HCT116 (cell line): ENCODE measurements at regions not wholly inside any gene's neighbourhood (a gene's known extent, or its start where the extent isn't known, plus 50 kb on each side); places are given as distances from the start of the nearest gene placed in this dataset.

Experiments used
- ATAC-seq: fragments of 200-7000 bp; cut with Tn5 transposase; 2 replicates; pipeline ENCODE4 v1.9.1; 2020; ENCODE audit warnings: mild to moderate bottlenecking, moderate library complexity
- BruUV-seq: library from RNA; stranded (reverse); fragments of 400-500 nt; replicated peaks from 2 replicates; lab custom pipeline; 2021; lab: Mats Ljungman, UMichigan
- CTCF ChIA-PET: fragments of 300-600 bp; sonication (Branson Sonifier 250); formaldehyde crosslinking; loops from one replicate; lab custom pipeline; 2021; ENCODE audit warnings: antibody characterized with exemption; lab: Charles Lee
- POLR2A ChIA-PET: fragments of 300-600, 350-600 bp; sonication (Branson Sonifier 250); formaldehyde crosslinking; loops from one replicate; lab custom pipeline; 2021; ENCODE audit warnings: antibody characterized with exemption; lab: Charles Lee
- RAD21 ChIA-PET, 2 experiments: fragments of 300-600 bp; sonication (Branson Sonifier 250); formaldehyde crosslinking; loops; one replicate each; lab custom pipeline; 2023; ENCODE audit warnings: low total read pairs in 2 of 2; ENCODE audit not compliant: uncharacterized antibody in 2 of 2, unreplicated experiment in 2 of 2, low non-redundant PET in 1 of 2; lab: Charles Lee
- DNase-seq: peaks from one replicate; pipeline ENCODE4 v3.0.0-alpha.2; 2010; ENCODE audit warnings: low read depth, low spot score
- H2AFZ ChIP-seq: fragments of 200-600 bp; shearing (Covaris generic), sonication (generic); 2 replicates; pipeline ENCODE4 v1.6.1; 2017; ENCODE audit warnings: low read depth, mixed run types, mixed read lengths, antibody characterized with exemption, low read length; ENCODE audit not compliant: poor library complexity, severe bottlenecking
- H3K27ac ChIP-seq: 2 replicates; pipeline ENCODE4 v1.5.1; 2012; ENCODE audit warnings: low read depth, low read length
- H3K27me3 ChIP-seq: fragments of 200-600 bp; sonication (generic); 2 replicates; pipeline ENCODE4 v1.6.1; 2016; ENCODE audit warnings: mixed run types, low read length, mixed read lengths; ENCODE audit not compliant: insufficient read depth
- H3K36me3 ChIP-seq, 2 experiments: fragments of 200-500 bp in 1 of 2; fragments of 200-600 bp in 1 of 2; sonication (Bioruptor generic) in 1 of 2; sonication (generic) in 1 of 2; 2 replicates each; pipeline versions ENCODE4 v1.5.1 to v1.6.1; 2014 to 2016; ENCODE audit warnings: low read length in 2 of 2, inconsistent platforms in 1 of 2, mixed read lengths in 1 of 2, mixed run types in 1 of 2; ENCODE audit not compliant: insufficient read depth in 2 of 2, control insufficient read depth in 1 of 2
- H3K4me1 ChIP-seq, 2 experiments: fragments of 200-600 bp in 1 of 2; sonication (generic) in 1 of 2; 2 replicates each; pipeline versions ENCODE4 v1.5.1 to v1.6.1; 2012 to 2017; ENCODE audit warnings: low read length in 2 of 2, inconsistent platforms in 1 of 2, mild to moderate bottlenecking in 1 of 2, mixed read lengths in 1 of 2, mixed run types in 1 of 2, moderate library complexity in 1 of 2; ENCODE audit not compliant: insufficient read depth in 2 of 2, control insufficient read depth in 1 of 2
- H3K4me2 ChIP-seq: fragments of 200-600 bp; sonication (generic); 2 replicates; pipeline ENCODE4 v1.6.1; 2017; ENCODE audit warnings: mixed run types, low read length, mixed read lengths
- H3K4me3 ChIP-seq, 2 experiments: fragments of 200-600 bp in 1 of 2; sonication (generic) in 1 of 2; replicated peaks in 1 of 2; 2 replicates each; pipeline ENCODE4 v1.5.1; 2011 to 2016; ENCODE audit warnings: low read length in 2 of 2, control low read depth in 1 of 2, low read depth in 1 of 2, mild to moderate bottlenecking in 1 of 2, mixed read lengths in 1 of 2, mixed run types in 1 of 2
- H3K79me2 ChIP-seq: fragments of 200-600 bp; sonication (generic); 2 replicates; pipeline ENCODE4 v1.6.1; 2017; ENCODE audit warnings: mild to moderate bottlenecking, mixed run types, low read length, moderate library complexity, mixed read lengths; ENCODE audit not compliant: insufficient read depth
- H3K9ac ChIP-seq: fragments of 200-600 bp; sonication (generic); 2 replicates; pipeline ENCODE4 v1.6.1; 2016; ENCODE audit warnings: low read length, mixed read lengths
- H3K9me2 ChIP-seq: fragments of 200-600 bp; sonication (generic), shearing (Covaris generic); 2 replicates; pipeline ENCODE4 v1.6.1; 2017; ENCODE audit warnings: mixed run types, mild to moderate bottlenecking, moderate library complexity; ENCODE audit not compliant: insufficient read depth
- H3K9me3 ChIP-seq, 2 experiments: fragments of 200-500 bp in 1 of 2; fragments of 200-600 bp in 1 of 2; sonication (Bioruptor generic) in 1 of 2; sonication (generic) in 1 of 2; 2 replicates each; pipeline ENCODE4 v1.6.1; 2014 to 2017; ENCODE audit warnings: low read length in 2 of 2, mixed read lengths in 2 of 2, inconsistent platforms in 1 of 2, low read depth in 1 of 2, mild to moderate bottlenecking in 1 of 2, mixed run types in 1 of 2, moderate library complexity in 1 of 2; ENCODE audit not compliant: control insufficient read depth in 1 of 2, insufficient read depth in 1 of 2
- H4K20me1 ChIP-seq: fragments of 200-600 bp; sonication (generic), shearing (Covaris generic); 2 replicates; pipeline ENCODE4 v1.6.1; 2017; ENCODE audit warnings: mixed run types, mild to moderate bottlenecking, moderate library complexity; ENCODE audit not compliant: insufficient read depth
- ATF3 ChIP-seq: IDR thresholded peaks from 2 replicates; pipeline ENCODE4 v1.6.1; 2012
- CBX3 ChIP-seq: IDR thresholded peaks from 2 replicates; pipeline ENCODE4 v1.6.1; 2012; ENCODE audit warnings: low read depth
- CTCF ChIP-seq, 3 experiments: fragments of 200-600 bp in 1 of 3; sonication (generic) in 1 of 3; IDR thresholded peaks in 2 of 3; conservative IDR thresholded peaks in 1 of 3; 2 replicates each; pipeline ENCODE4 v1.5.1; 2012 to 2017; ENCODE audit warnings: low read depth in 2 of 3, low read length in 2 of 3, antibody characterized with exemption in 1 of 3, borderline replicate concordance in 1 of 3, control low read depth in 1 of 3, mild to moderate bottlenecking in 1 of 3, mixed read lengths in 1 of 3, mixed run types in 1 of 3, moderate library complexity in 1 of 3; ENCODE audit not compliant: insufficient read depth in 1 of 3
- EGR1 ChIP-seq: IDR thresholded peaks from 2 replicates; pipeline ENCODE4 v1.6.1; 2012; ENCODE audit warnings: low read depth
- FOSL1 ChIP-seq: IDR thresholded peaks from 2 replicates; pipeline ENCODE4 v1.6.1; 2012; ENCODE audit warnings: low read depth
- MAX ChIP-seq: IDR thresholded peaks from 2 replicates; pipeline ENCODE4 v1.6.1; 2012
- POLR2A ChIP-seq: IDR thresholded peaks from 2 replicates; pipeline ENCODE4 v1.7.0; 2011; ENCODE audit warnings: borderline replicate concordance; ENCODE audit not compliant: insufficient read depth, insufficient read length; ENCODE audit errors: extremely low read depth
- POLR2AphosphoS5 ChIP-seq: IDR thresholded peaks from 2 replicates; pipeline ENCODE4 v1.6.1; 2011; ENCODE audit warnings: mild to moderate bottlenecking, low read depth, low read length, moderate library complexity
- SIN3A ChIP-seq: IDR thresholded peaks from 2 replicates; pipeline ENCODE4 v1.6.1; 2012; ENCODE audit warnings: low read depth
- YY1 ChIP-seq: IDR thresholded peaks from 2 replicates; pipeline ENCODE4 v1.6.1; 2011; ENCODE audit warnings: low read length, low read depth, moderate library complexity, mild to moderate bottlenecking; ENCODE audit not compliant: insufficient replicate concordance; ENCODE audit errors: extremely low read depth
- ZBTB33 ChIP-seq: IDR thresholded peaks from 2 replicates; pipeline ENCODE4 v1.6.1; 2011; ENCODE audit warnings: mild to moderate bottlenecking, low read length, moderate library complexity; ENCODE audit not compliant: insufficient replicate concordance; ENCODE audit errors: extremely low read depth
- ZFX ChIP-seq: fragments of 450-650 bp; IDR thresholded peaks from 2 replicates; pipeline ENCODE4 v1.6.1; 2017
- ZNF274 ChIP-seq: fragments of 200-500 bp; sonication (Bioruptor generic); IDR thresholded peaks from 2 replicates; pipeline ENCODE4 v1.6.1; 2014; ENCODE audit warnings: mild to moderate bottlenecking, low read depth, low read length, inconsistent platforms
- intact Hi-C: fragments of 100-400 bp; cut with micrococcal nuclease; formaldehyde crosslinking; loops from 2 replicates; pipeline ENCODE4 v1.10.0; 2022

GRCh38 chr9:99650187-99650874 lies 171.4 kb upstream of the NR4A3 start:
- TF ChIP-seq CTCF (IDR thresholded peaks at IDR 0.05 in 2 of 3, conservative IDR thresholded peaks at IDR 0.05 in 1 of 3; ENCODE audit: borderline replicate concordance in 1 of 3, insufficient read depth in 1 of 3, low read depth in 2 of 3, low read length in 2 of 3): no peak
- TF ChIP-seq ZFX: no peak
- TF ChIP-seq FOSL1: no peak
- TF ChIP-seq CBX3: no peak
- TF ChIP-seq ZBTB33: no peak
- TF ChIP-seq SIN3A: no peak
- TF ChIP-seq MAX: no peak
- no peak for TF ChIP-seq YY1
- no peak for TF ChIP-seq EGR1
- TF ChIP-seq POLR2AphosphoS5: no peak
- no peak for TF ChIP-seq ZNF274
- no peak for TF ChIP-seq POLR2A
- no peak for TF ChIP-seq ATF3
- H3K9me3 ChIP-seq: no peaks in the 10 kb centered on the region
- no peaks in the 10 kb centered on the region for H4K20me1 ChIP-seq
- H3K9me2 ChIP-seq: no peaks in the 10 kb centered on the region
- ChIA-PET POLR2A (no interaction called here), CTCF (no interaction called here), RAD21 (no interaction called here)
- DNase-seq (no peak), ATAC-seq (no peak)
- intact Hi-C loops: no loop called here
- H3K4me2 ChIP-seq: no peak overlapping the region
- no peak overlapping the region for H3K4me3 ChIP-seq
- H3K27me3 ChIP-seq: no peaks in the 10 kb centered on the region
- no peak overlapping the region for H2AFZ ChIP-seq
- no peak overlapping the region for H3K27ac ChIP-seq
- H3K4me1 ChIP-seq: no peaks in the 10 kb centered on the region
- no peak overlapping the region for H3K9ac ChIP-seq
- BruUV-seq: no TSS peak
- H3K36me3 ChIP-seq: no peaks in the 10 kb centered on the region
- H3K79me2 ChIP-seq: no peaks in the 10 kb centered on the region
